ENCODE measurements at regions not wholly inside any gene's neighbourhood (a gene's known extent, or its start where the extent isn't known, plus 50 kb on each side); places are given as distances from the start of the nearest gene placed in this dataset.

- TF ChIP-seq POLR2A (IDR thresholded peaks at IDR 0.05; ENCODE audit: low read depth, low read length) (no peak), POLR2AphosphoS5 (IDR thresholded peaks at IDR 0.05; ENCODE audit: low read depth, low read length) (no peak)
Measured at GRCh38 chr5:114898602-114899001, 271.1 kb downstream of the TRIM36 start.

All from GM12892 (cell line).